ENCODE measurements at regions not wholly inside any gene's neighbourhood (a gene's known extent, or its start where the extent isn't known, plus 50 kb on each side); places are given as distances from the start of the nearest gene placed in this dataset.
A peak's percentile ranks its signal among the peaks of the same experiment; 100 is the strongest.

- TF ChIP-seq CTCF (IDR thresholded peaks at IDR 0.05) (peak in 1 of 7 experiments; percentile 12), POLR2A (IDR thresholded peaks at IDR 0.05) (no peak)
These were observed 174.7 kb upstream of the CADM1 start for GRCh38 chr11:115678942-115679341.
